Chondrocyte (in vitro differentiated cells): ENCODE measurements at regions not wholly inside any gene's neighbourhood (a gene's known extent, or its start where the extent isn't known, plus 50 kb on each side); places are given as distances from the start of the nearest gene placed in this dataset.

Experiments used
- DNase-seq: peaks from one replicate; pipeline ENCODE4 v3.0.0; 2021; ENCODE audit warnings: mixed read lengths, low spot score
- H3K27ac Mint-ChIP-seq: one replicate; pipeline ENCODE4 v1.8.0; 2021; ENCODE audit warnings: mild to moderate bottlenecking, moderate library complexity, mixed read lengths; ENCODE audit not compliant: unreplicated experiment
- H3K27me3 Mint-ChIP-seq: 2 replicates; pipeline ENCODE4 v1.8.0; 2021; ENCODE audit warnings: low read depth, mixed read lengths
- H3K36me3 Mint-ChIP-seq: 2 replicates; pipeline ENCODE4 v1.8.0; 2021; ENCODE audit warnings: low read depth, mixed read lengths
- H3K4me1 Mint-ChIP-seq: 2 replicates; pipeline ENCODE4 v1.8.0; 2021; ENCODE audit warnings: low read depth, mild to moderate bottlenecking, mixed read lengths
- H3K4me3 Mint-ChIP-seq: one replicate; pipeline ENCODE4 v1.8.0; 2021; ENCODE audit warnings: mild to moderate bottlenecking, moderate library complexity, mixed read lengths; ENCODE audit not compliant: unreplicated experiment
- H3K9me3 Mint-ChIP-seq: 2 replicates; pipeline ENCODE4 v1.8.0; 2021; ENCODE audit warnings: low read depth, mixed read lengths
- CTCF ChIP-seq: fragments of 200-600 bp; sonication (generic); IDR thresholded peaks from 2 replicates; pipeline ENCODE4 v1.5.0; 2021; ENCODE audit warnings: antibody characterized with exemption, mild to moderate bottlenecking, moderate library complexity

DNA sequence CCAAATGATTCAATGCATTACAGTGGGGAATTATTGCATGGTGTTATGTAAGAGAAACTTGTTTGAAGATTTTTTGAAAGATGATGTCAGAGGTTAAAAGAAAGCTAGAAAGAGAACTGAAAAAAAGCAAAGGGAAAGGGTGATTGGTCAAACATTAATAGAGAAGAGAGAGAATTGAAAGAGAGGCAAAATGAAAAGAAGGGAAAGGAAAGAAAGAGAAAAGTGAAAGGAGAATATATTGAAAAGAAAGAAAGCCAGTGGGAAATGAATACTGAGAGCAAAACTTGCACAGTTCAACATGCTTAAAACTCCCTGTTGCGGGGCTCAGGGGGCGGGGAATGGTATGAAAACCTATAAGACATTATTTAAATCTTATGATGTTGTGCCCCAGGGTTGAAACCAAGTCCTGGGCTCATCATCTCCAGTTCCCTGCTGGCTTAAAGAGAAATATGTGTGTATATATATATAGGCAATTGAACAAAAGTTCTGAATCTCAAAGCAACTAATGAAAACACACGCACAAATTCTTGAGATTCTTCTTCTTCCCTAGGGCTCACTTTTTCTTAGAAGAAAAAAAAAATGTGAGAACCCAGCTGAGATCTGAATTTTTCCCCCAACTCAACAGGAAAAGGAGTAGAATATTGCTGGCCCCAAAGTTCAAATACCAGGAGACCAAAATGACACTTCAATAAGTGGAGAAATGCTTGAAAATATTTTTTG lies 2045.9 kb upstream of the CELF4 start:
- Mint-ChIP-seq H3K36me3 (no peaks in the 10 kb centered on the region), H3K9me3 (no peaks in the 10 kb centered on the region), H3K27ac (peak overlapping the region; percentile 98), H3K4me3 (peak overlapping the region; percentile 36), H3K27me3 (no peaks in the 10 kb centered on the region), H3K4me1 (peaks cover 32% of the 10 kb centered on the region)
- no peak for DNase-seq
- no peak for TF ChIP-seq CTCF

DNA sequence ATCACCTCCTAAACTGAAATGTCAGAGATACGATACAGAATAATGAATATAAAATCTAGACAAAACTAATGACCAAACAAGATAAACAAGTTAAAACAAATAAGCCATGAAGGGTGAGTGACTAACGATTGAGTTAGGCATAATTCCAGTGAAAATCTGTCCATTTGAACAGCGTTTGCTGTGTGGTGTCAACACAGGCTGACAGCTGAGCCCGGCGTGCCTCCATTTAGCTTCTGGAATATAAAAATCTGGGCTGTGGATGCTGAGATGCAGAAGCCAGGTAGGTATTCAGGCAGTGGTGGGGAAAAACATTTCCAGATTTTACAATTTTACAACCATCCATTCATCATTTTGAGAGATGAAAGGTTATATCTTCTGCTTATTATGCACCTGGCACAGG lies 2041.4 kb upstream of the CELF4 start:
- Mint-ChIP-seq H3K27ac (no peak overlapping the region), H3K27me3 (no peaks in the 10 kb centered on the region), H3K4me1 (peaks cover 32% of the 10 kb centered on the region), H3K4me3 (no peak overlapping the region), H3K9me3 (no peaks in the 10 kb centered on the region), H3K36me3 (no peaks in the 10 kb centered on the region)
- TF ChIP-seq CTCF = no peak
- no peak for DNase-seq

- no peak overlapping the region for H3K4me3 Mint-ChIP-seq
- TF ChIP-seq CTCF = no peak
- H3K27me3 Mint-ChIP-seq = no peaks in the 10 kb centered on the region
- no peak for DNase-seq
- peaks cover 3% of the 10 kb centered on the region for H3K9me3 Mint-ChIP-seq
- H3K27ac Mint-ChIP-seq = peak overlapping the region; percentile 36
- H3K36me3 Mint-ChIP-seq = no peaks in the 10 kb centered on the region
- peaks cover 26% of the 10 kb centered on the region for H3K4me1 Mint-ChIP-seq
Observed at GRCh38 chr18:39604836-39605235, 2039.2 kb upstream of the CELF4 start.

- Mint-ChIP-seq H3K27me3 (no peaks in the 10 kb centered on the region), H3K27ac (no peak overlapping the region), H3K36me3 (no peaks in the 10 kb centered on the region), H3K4me3 (no peak overlapping the region), H3K4me1 (peaks cover 26% of the 10 kb centered on the region), H3K9me3 (peaks cover 3% of the 10 kb centered on the region)
- DNase-seq = no peak
- no peak for TF ChIP-seq CTCF
Observed at GRCh38 chr18:39602131-39602530, 2036.5 kb upstream of the CELF4 start.

DNA sequence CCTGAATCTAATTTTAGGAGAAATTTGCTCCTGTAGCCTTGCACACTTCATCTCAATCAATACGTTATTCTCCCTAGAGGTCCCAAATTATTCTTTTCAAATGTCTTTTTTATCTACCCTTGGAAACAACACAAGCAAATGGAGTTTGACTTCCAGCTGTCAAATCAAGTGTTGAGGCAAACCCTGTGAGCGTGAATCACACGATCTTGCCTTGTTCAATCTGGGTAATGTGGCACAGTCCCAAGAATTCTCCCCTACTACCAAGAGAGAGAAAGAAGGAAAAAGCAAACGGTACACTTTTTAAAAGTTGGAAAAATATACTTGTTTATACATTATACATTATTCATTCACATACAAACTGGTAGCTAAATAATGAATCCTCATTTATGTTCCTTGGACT lies 2035.3 kb upstream of the CELF4 start:
- Mint-ChIP-seq H3K4me1 (peaks cover 20% of the 10 kb centered on the region), H3K4me3 (no peak overlapping the region), H3K36me3 (no peaks in the 10 kb centered on the region), H3K27me3 (no peaks in the 10 kb centered on the region), H3K27ac (no peak overlapping the region), H3K9me3 (peaks cover 3% of the 10 kb centered on the region)
- TF ChIP-seq CTCF = no peak
- no peak for DNase-seq
